Epithelial cell of proximal tubule (primary cell): ENCODE measurements at regions not wholly inside any gene's neighbourhood (a gene's known extent, or its start where the extent isn't known, plus 50 kb on each side); places are given as distances from the start of the nearest gene placed in this dataset.

Experiments
- DNase-seq: peaks from one replicate; pipeline ENCODE4 v3.0.0-alpha.2; 2011; ENCODE audit warnings: low read depth
- H3K4me3 ChIP-seq: 2 replicates; pipeline ENCODE4 v1.5.1; 2011; ENCODE audit warnings: low read depth, mild to moderate bottlenecking, low read length
- TF ChIP-seq, protein P1 (sequence below): conservative IDR thresholded peaks from 2 replicates; pipeline ENCODE4 v1.5.1; 2012; ENCODE audit warnings: low read depth, mild to moderate bottlenecking, low read length

DNA sequence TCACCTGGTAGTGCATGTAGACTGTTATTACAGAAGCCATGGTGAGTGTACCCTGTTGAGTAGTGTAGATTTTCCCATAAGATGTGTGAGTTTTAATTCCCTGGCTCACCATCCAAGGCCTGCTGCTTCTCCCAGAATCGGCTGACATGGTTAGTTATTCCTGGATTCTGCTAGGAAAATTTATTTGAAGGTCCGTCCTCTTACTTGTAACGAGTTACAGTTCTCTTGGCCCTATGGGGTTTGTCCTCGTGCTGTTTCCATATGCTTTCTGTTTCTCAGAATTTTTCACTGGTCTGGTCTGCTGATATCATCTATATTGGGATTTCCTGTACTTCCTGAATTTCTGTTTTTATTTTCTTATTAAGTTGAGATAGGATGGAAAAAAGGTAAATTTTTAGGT, 423.3 kb upstream of the RGS6 start:
- no peak for DNase-seq
- TF ChIP-seq, protein P1, sequence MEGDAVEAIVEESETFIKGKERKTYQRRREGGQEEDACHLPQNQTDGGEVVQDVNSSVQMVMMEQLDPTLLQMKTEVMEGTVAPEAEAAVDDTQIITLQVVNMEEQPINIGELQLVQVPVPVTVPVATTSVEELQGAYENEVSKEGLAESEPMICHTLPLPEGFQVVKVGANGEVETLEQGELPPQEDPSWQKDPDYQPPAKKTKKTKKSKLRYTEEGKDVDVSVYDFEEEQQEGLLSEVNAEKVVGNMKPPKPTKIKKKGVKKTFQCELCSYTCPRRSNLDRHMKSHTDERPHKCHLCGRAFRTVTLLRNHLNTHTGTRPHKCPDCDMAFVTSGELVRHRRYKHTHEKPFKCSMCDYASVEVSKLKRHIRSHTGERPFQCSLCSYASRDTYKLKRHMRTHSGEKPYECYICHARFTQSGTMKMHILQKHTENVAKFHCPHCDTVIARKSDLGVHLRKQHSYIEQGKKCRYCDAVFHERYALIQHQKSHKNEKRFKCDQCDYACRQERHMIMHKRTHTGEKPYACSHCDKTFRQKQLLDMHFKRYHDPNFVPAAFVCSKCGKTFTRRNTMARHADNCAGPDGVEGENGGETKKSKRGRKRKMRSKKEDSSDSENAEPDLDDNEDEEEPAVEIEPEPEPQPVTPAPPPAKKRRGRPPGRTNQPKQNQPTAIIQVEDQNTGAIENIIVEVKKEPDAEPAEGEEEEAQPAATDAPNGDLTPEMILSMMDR = no peak
- H3K4me3 ChIP-seq = no peak overlapping the region

DNA sequence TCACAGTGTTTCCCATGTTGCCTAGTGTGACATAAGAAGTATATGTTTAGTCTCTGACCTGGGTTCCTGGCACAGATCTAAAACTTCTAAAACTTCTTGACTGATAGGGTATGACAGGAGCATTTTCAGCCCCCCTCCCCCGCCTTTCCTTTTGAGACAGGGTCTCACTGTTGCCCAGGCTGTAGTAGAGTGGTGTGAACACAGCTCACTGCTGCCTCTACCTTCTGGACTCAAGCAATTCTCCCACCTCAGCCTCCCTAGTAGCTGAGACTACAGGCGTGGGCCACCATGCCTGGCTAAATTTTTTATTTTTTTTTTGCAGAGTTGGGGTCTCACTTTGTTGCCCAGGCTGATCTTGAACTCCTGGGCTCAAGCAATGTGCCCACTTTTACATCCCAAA, 421.1 kb upstream of the RGS6 start:
- TF ChIP-seq, protein P1 = no peak
- H3K4me3 ChIP-seq = no peak overlapping the region
- DNase-seq = no peak

DNA sequence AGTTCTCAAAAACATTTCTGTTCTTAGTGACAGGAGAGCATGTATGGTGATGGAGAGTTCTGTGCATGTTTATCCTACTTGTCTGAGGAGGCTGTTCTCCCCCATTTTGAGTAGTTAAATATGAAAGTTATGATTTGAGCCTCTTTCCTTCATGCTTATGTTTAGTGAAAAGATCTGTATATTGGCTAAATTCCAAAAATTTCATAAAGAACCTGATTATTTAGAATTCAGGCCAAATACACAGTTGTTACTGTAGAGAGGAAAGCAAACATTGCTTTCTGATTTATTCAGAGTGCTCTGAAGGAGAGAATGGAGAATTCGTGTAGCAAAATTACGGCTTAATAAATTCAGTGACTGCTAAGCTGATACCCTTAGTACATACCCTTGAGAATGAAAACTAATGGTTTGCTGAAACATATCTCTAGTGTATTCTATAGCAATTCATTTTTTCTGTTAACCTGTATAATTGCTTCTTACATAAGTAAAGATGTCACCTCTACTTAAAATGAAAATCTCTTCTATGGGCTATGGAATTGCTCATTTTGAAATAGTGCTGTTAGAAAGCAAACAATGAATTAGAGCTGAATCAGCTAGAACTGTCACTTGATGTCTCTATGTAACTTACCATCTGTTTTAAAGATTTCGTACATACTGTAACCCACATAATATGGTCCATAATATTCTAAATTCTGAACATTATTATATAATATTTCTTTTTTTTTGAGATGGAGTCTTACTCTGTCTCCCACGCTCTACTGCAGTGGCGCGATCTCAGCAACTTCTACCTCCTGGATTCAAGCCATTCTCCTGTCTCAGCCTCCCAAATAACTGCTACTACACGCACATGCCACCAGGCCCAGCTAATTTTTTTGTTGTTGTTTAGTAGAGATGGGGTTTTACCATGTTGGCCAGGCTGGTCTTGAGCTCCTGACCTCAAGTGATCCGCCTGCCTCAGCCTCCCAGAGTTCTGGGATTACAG, 417.0 kb upstream of the RGS6 start:
- no peak for DNase-seq
- TF ChIP-seq, protein P1 = no peak
- no peak overlapping the region for H3K4me3 ChIP-seq

DNA sequence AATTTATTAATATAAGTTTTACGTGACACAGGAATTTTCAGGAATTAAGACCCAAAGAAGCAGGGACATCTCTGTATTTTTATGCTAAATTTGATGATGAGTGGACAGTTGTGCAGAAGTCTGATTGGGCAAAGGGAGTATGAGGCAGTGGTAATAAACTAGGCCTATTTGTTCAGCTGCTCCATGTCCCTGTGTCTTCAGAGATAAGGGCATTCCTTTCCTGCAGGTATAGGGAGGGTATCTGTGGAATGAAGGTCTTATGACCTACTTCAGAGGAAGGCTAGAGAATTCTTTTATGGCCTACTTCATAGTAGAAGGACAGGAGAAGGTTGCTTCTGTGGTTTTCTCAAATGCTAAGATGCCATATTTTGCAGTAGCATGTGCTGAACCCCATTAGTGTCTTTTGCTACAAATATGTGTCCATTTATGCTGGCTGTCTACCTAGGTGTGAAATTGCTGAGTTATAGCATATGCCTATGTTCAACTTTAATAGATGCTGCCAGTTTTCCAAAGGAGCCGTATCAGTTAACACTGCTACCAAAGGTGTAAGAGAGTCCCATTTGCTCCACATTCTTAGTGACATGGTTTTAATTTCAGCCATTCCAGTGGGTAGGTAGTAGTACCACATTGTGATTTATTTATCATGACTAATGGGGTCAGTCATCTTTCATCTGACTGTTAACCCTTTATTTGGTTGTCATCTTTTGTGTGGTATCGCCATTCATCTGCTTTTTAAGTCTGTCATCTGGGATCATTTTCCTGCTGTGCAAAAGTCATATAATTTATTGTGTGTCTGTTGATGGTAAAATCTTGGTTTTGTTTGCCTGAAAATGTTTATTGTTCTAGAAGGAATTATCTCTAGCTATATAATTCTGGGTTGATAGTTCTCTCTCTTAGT, 410.7 kb upstream of the RGS6 start:
- no peak overlapping the region for H3K4me3 ChIP-seq
- DNase-seq = no peak
- TF ChIP-seq, protein P1 = no peak

DNA sequence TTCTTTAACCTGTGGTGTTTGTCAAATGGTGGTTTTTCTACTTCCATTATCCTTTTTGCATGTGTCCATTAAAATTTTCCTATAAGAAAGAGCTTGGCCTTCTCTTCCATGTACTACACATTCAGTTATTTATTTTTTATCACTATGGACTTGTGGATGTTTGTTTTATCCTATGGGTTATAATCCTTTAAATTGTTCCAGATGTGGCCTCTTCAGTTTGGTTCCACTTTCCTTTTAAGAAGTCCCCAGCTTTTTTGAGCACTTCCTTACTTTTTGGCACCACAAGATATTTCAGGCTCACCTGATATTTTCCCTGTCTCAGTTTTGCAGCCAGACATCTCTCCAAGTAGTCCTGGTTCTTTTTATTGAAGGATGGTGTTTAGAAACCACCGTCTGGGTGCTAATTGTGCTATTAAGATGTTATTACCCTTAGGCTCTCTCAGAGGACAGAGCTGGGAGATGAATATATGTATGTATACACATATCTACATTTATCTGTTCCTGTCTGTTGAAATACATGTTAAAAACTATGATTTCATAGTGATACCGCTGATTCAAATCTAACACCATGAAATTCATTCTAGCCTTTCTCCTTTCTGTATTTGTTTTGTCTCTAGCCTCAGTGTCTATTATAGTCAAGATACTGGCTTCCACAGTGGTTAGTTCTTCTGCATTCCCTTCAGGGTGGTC, 408.5 kb upstream of the RGS6 start:
- TF ChIP-seq, protein P1 = no peak
- no peak overlapping the region for H3K4me3 ChIP-seq
- no peak for DNase-seq

DNA sequence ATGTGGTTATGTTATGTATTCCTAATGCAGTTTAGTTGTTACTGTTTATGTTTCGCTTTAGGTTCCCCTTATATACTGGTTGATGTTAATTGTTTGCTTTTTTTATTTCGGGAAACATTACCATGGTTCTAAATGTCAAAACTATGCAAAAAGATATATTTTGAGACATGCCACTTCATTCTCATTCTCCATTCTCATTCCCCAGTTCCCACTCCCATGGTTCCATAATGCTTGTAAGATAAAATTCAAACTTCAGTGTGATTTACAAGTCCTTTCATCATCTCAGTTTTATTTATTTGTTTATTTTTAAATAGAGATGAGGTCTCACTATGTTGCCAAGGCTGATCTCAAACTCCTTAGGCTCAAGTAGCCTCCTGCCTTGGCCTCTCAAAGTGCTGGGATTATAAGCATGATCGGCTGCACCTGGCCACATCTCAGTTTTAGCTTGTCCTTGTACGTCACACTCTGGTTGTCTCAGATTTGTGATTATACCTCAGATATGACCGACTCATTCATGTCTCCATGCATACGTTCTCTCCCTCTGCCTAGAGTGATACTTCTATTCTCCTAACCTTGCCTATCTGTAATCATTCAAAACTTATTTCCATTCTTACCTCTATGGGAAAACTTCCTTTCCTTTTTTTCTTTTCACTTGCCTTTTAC, 407.8 kb upstream of the RGS6 start:
- DNase-seq = no peak
- TF ChIP-seq, protein P1 = no peak
- H3K4me3 ChIP-seq = no peak overlapping the region
